GF-D8 (cell line): ENCODE measurements at regions not wholly inside any gene's neighbourhood (a gene's known extent, or its start where the extent isn't known, plus 50 kb on each side); places are given as distances from the start of the nearest gene placed in this dataset.
"Not testable (repeated sequence)": the region's sequence is repeated elsewhere in the genome, so short reads cannot be mapped to it uniquely, and the experiment has no call there.

Source experiments
- DNase-seq: peaks from one replicate; lab custom pipeline; 2025; lab: John Stamatoyannopoulos, UW

DNA sequence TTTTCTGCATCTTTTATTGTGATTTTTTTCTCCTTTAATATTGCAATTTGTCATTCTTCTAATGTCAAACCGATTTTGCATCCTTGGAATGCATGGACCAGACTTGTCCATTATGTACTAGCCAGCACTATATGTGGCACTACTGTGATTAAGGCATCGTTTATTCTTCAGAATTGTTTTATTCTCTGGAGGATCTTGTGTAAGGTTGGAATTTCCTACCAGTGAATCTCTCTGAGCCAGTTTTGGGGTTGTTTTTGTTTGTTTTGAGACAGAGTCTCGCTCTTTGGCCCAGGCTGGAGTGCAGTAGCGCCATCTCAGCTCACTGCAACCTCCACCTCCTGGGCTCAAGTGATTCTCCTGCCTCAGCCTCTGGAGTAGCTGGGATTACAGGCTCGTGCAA, 58.5 kb downstream of the IGLL5 start:
- DNase-seq: no peak

GRCh38 chr22:22948651-22949571, 61.3 kb downstream of the IGLL5 start:
- DNase-seq: no peak

GRCh38 chr22:22949953-22950352, 62.3 kb downstream of the IGLL5 start:
- DNase-seq: no peak

DNA sequence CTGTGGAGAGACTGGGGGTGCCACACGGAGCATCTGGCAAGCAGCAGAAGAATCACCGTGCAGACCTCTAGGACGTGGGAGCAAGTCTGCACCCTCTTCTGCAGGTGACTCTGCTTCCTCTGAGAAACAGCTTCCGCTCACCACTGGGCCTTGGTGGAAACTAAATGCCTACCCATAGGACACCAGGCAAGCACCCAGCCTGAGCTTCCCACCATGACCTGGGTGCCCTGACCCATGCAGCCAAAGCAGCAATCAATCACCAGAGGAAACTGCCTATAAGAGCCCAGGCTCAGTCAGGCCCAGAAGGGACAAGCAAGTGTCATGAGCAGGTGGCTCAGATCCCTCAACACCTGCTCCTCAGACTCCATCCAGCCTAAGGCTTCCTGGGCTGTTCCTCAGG, 63.4 kb downstream of the IGLL5 start:
- DNase-seq: no peak

DNA sequence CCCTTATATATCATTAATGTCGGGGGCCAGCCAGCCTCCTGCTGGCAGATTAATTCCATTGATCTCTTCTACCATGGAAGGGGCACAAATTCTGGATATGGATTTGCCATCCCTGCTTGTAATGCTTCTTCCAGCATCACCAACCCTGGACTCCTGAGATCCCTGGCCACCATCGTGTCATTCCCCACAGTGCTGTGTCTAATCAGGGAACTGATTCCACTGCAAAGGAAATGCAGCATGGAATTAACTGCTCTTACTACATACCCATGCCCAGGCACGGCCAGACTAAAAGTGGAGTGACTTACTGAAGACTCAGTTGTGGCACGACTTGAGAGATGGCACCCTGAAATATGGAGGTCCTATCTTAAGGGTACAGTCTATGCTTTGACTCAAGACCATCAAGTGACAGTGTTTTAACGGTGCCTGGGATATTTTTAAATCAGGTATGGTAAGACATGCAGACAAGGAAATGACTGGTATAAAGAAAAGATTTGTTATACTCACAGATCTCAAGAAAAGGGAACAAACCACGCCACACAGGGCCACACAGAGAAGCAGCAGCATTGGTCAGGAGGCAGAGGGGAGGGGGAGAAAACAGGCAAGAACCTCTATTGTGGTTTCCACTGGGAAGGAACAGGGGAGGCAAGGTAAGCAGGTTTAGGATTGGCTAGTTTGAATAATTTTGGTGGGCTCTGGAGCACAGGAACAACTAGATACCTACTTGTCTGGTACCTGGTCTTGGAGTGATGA, 65.1 kb downstream of the IGLL5 start:
- DNase-seq: no peak

DNA sequence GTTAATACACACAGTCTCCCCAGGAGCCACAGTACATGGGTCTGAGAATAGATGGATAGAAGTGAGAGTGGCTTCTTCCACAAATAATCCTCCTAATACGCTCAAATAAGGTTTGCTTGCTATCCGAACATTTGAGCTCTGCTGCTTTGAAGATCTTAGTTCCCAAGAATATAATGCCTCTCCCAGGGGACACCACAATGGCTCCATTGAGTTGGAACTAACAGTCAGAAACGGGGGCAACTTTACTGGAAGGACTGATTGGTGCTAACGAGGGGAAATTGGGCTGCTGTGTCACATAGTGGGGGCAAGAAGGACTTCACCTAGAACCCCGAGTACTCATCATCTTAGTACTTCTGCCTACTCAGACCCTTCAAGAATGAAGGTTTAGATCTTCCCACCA, 66.2 kb downstream of the IGLL5 start:
- no peak for DNase-seq

- DNase-seq: no peak
These were observed 67.0 kb downstream of the IGLL5 start for GRCh38 chr22:22954656-22955055.

- DNase-seq: no peak
These were observed 67.7 kb downstream of the IGLL5 start for GRCh38 chr22:22955276-22955798.

GRCh38 chr22:22955866-22956535, 68.4 kb downstream of the IGLL5 start:
- DNase-seq: peak; percentile 11

GRCh38 chr22:22957090-22957489, 69.5 kb downstream of the IGLL5 start:
- no peak for DNase-seq

DNA sequence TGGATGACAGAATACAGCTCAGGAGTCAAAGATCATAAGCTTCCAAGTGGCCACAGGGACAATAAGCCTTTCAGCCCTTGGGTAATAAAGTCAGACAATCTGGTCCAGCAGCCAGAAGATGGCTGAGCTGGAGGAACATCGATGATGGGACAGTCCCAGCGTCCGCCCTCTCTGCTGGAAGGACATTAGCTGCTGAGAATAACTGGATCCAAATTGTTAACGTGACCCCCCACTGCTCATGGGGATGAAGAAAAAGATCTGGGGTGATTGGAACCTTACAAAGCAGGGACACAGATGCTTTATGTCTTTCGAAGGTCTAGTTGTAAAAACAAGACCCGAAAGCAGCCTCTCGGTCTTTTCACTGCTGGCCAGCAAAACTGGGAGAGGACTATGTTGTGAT, 71.0 kb downstream of the IGLL5 start:
- no peak for DNase-seq

DNA sequence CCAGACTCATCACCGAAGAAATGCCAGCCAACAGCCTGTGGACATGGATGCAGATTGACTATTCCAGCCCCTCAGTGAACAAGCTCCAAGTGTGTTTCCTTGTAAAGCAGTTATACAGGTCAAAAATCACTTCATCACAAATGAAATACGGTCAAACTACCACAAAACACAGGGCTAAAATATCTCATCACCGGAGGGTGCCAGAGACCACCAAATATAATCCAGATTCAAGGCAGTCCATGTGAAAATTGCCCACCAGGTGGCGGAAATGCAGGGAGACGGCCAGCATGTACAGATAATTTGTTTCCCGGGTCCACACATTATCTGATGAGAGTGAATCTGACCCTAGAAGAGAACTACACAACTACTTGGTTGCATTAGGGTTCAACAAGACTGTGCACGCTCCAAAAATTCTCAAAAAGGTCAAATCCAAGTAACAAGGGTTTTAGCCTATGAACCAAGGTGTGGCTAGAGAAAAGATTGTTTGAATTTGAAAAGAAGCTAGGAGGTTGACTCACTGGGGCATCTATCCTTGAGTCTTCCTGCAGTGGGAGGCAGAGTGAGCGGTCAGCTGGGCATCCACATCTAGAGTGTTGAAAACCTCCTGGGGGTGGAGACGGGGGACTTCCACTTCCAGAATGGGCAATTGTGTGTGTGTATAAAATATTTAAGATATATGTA, 71.7 kb downstream of the IGLL5 start:
- DNase-seq: no peak

DNA sequence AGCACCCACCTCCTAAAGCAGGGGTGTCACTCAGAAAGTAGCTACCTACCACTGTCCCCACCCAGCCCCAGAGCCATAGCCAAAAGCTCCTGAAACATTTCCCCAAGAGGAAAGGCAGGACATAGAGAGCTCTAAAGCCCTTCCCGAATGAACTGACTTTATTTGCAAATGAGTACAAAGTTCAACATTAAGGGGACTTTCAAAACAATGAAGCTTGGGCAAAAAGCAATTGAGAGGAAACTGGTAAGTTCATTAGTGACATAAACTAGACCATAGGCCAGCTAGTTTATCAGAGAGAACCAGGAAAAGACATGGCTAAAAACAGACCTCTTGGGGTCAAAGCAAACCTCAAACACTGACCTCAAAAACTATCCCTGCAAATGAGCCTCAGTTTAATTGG, 72.7 kb downstream of the IGLL5 start:
- no peak for DNase-seq

- no peak for DNase-seq
These were observed 74.0 kb downstream of the IGLL5 start for GRCh38 chr22:22961574-22961973.

- DNase-seq: no peak
These were observed 80.8 kb downstream of the IGLL5 start for GRCh38 chr22:22968366-22968765.

DNA sequence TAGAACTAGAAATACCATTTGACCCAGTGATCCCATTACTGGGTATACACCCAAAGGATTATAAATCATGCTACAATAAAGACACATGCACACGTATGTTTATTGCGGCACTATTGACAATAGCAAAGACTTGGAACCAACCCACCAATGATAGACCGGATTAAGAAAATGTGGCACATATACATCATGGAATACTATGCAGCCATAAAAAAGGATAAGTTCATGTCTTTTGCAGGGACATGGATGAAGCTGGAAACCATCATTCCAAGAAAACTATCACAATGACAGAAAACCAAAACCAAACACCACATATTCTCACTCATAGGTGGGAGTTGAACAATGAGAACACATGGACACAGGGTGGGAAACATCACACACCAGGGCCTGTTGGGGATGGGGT, 85.0 kb downstream of the IGLL5 start:
- DNase-seq: not testable (repeated sequence)

DNA sequence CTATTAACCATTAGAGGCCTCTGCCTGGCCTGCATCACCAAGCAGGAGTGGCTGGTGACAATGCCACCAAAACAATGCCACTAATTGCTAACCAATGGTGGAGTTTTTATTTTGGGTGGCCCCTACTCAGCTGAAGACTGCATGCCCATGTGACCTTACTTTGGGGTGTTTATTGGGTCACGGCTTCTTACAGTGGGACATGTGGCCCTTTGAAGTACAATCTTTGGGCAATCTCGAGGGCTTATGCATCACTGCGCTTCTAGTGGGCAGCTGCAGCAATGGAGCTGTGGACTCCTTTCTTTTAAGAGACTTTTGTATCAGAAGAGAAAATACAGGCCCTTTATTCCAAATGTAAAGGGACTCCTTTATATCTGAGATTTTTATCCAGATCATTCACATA, 85.7 kb downstream of the IGLL5 start:
- DNase-seq: no peak

DNA sequence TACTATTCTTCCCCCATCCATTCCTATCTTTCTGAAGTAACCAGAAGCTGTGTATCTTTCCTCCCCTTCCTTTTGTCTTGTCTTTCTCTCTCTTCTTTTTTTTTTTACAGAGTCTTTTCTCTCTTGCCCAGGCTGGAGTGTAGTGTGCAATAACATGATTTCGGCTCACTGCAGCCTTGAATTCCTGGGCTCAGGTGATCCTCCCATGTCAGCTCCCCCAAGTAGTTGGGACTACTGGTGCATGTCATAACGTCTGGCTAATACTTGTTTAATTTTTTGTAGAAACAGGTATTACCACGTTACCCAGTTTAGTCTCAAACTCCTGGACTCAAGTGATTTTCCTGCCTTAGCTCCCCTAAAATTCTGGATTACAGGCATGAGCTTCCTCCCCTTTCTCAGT, 86.5 kb downstream of the IGLL5 start:
- DNase-seq: no peak

DNA sequence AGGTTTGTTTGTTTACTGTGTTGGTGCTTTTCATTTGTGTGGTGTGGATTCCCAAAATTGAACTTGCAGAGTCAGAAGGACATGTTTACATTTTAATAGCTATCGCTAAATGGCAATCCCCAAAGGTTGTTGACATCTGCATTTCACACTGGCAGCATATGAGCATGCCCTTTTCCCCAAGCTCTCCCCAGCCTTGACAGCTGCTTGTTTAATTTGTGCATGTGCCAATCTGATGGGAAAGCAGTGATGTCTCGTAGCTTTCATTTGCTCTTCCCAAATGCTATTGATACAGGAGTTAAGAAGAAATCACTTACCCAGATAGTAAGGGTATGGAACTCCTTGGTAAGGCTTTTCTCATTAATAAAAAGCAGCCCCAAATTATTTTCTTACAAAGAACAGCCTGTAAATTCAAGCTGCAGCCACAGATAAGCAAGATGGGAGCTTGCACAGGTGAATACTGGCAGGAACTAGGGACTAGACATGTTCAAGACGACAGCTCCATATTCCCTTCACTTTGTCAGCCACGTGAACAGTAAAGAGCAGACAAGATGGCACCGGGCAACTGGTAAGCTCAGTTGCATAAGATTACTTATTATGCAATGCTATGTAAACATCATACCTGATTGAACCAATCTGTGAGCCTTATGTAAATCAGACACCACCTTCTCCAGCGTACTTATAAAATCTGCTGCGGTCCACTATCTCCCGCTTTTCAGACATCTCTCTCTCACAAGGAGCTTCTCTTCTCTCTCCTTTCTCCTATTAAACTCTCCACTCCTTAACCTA, 87.4 kb downstream of the IGLL5 start:
- DNase-seq: no peak

DNA sequence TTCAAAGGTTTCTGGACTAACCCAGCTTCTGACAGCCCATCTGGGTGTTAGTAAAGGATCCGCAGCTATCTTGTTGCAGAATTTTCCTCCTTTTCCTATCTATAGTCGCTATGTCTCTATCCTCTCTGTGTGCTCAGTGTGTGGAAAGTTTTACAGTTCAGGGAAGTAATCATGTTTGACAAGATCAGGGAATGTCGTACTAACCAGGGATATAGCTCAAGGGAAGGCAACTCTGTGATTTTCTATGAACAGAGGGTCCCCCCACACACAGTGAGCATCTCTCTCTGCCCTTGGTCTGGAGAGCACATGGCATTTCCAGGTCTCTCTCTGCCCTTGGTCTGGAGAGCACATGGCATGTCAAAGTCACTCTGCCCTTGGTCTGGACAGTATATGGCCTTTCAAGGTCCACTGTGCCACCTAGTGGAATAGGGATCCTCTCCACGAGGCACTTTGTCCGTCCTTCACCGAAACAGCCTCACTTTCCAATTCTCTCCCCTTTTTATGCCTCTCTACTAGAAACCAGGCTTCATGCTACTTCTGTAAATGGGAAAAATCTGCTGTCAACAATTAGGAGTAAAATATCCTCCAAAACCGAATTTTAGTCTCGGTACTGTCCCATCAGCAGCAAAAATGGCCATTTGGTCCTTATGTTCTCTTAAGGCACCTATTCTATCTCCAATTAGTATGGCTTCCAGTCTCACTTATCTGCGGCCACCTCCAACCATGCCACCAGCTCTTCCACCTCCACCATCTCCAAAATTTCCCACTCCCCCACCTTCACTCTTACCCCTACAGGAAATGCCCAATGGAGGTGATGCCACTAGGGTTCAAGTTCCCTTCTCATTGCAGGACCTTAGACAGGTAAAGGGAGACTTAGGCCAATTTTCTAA, 88.7 kb downstream of the IGLL5 start:
- DNase-seq: no peak
